ENCODE measurements at regions not wholly inside any gene's neighbourhood (a gene's known extent, or its start where the extent isn't known, plus 50 kb on each side); places are given as distances from the start of the nearest gene placed in this dataset.

GRCh38 chr7:152587366-152587765, 88.6 kb downstream of the XRCC2 start:
- peak; percentile 6 for DNase-seq
- no peak overlapping the region for H3K4me2 ChIP-seq (ENCODE audit: unreplicated experiment)
- TF ChIP-seq EZH2phosphoT487 (IDR thresholded peaks at IDR 0.05; ENCODE audit: insufficient read depth, low read depth) (no peak), EZH2 (IDR thresholded peaks at IDR 0.05; ENCODE audit: insufficient read depth, poor library complexity, severe bottlenecking) (no peak)
- H3K4me1 ChIP-seq (ENCODE audit: insufficient read depth) = peaks cover 10% of the 10 kb centered on the region
- no peaks in the 10 kb centered on the region for H3K36me3 ChIP-seq (ENCODE audit: low read depth)
- H3K79me2 ChIP-seq (ENCODE audit: insufficient read depth) = no peaks in the 10 kb centered on the region
- H3K27ac ChIP-seq = no peak overlapping the region
- H2AFZ ChIP-seq = no peak overlapping the region
- no peaks in the 10 kb centered on the region for H3K9me3 ChIP-seq (ENCODE audit: low read depth)
- H4K20me1 ChIP-seq (ENCODE audit: insufficient read depth) = no peaks in the 10 kb centered on the region
- no peaks in the 10 kb centered on the region for H3K27me3 ChIP-seq (replicated peaks; ENCODE audit: insufficient read depth)
- H3F3A ChIP-seq (ENCODE audit: insufficient read depth) = peaks cover 8% of the 10 kb centered on the region; the same call in 1 of the 2 replicates
- in situ Hi-C loops (cut with MboI) = no loop called here
- no peak overlapping the region for H3K4me3 ChIP-seq
- 80 to 89% methylated on average over 1 of the region's 1 CpG for WGBS, 2 experiments (ENCODE audit: low coverage in 1 of 2, low lambda C conversion rate in 2 of 2, missing lambda C conversion rate in 2 of 2)
- H3K9ac ChIP-seq = no peak overlapping the region
- no peaks in the 10 kb centered on the region for H3K9me2 ChIP-seq (ENCODE audit: insufficient read depth)

- H2AFZ ChIP-seq = no peak overlapping the region
- DNase-seq = no peak
- H3K9me2 ChIP-seq (ENCODE audit: insufficient read depth) = no peaks in the 10 kb centered on the region
- H3K4me2 ChIP-seq (ENCODE audit: unreplicated experiment) = no peak overlapping the region
- H4K20me1 ChIP-seq (ENCODE audit: insufficient read depth) = no peaks in the 10 kb centered on the region
- TF ChIP-seq EZH2 (IDR thresholded peaks at IDR 0.05; ENCODE audit: insufficient read depth, poor library complexity, severe bottlenecking) (no peak), EZH2phosphoT487 (IDR thresholded peaks at IDR 0.05; ENCODE audit: insufficient read depth, low read depth) (no peak)
- no peak overlapping the region for H3K27ac ChIP-seq
- no peak overlapping the region for H3K4me3 ChIP-seq
- H3K9ac ChIP-seq = no peak overlapping the region
- peaks cover 7% of the 10 kb centered on the region for H3K4me1 ChIP-seq (ENCODE audit: insufficient read depth)
- in situ Hi-C loops (cut with MboI) = no loop called here
- no peaks in the 10 kb centered on the region for H3K36me3 ChIP-seq (ENCODE audit: low read depth)
- no peaks in the 10 kb centered on the region for H3K9me3 ChIP-seq (ENCODE audit: low read depth)
- H3F3A ChIP-seq (ENCODE audit: insufficient read depth) = peaks cover 8% of the 10 kb centered on the region; the same call in 1 of the 2 replicates
- 84 to 86% methylated on average over 3 of the region's 3 CpGs for WGBS, 2 experiments (ENCODE audit: low coverage in 1 of 2, low lambda C conversion rate in 2 of 2, missing lambda C conversion rate in 2 of 2)
- no peaks in the 10 kb centered on the region for H3K27me3 ChIP-seq (replicated peaks; ENCODE audit: insufficient read depth)
- H3K79me2 ChIP-seq (ENCODE audit: insufficient read depth) = no peaks in the 10 kb centered on the region
These were observed 92.9 kb downstream of the XRCC2 start for GRCh38 chr7:152583006-152583405.

- TF ChIP-seq EZH2phosphoT487 (IDR thresholded peaks at IDR 0.05; ENCODE audit: insufficient read depth, low read depth) (no peak), EZH2 (IDR thresholded peaks at IDR 0.05; ENCODE audit: insufficient read depth, poor library complexity, severe bottlenecking) (no peak)
- Histone ChIP-seq H3K79me2 (ENCODE audit: insufficient read depth) (no peaks in the 10 kb centered on the region), H3K9me2 (ENCODE audit: insufficient read depth) (no peaks in the 10 kb centered on the region), H3K4me1 (ENCODE audit: insufficient read depth) (no peaks in the 10 kb centered on the region), H3K27me3 (replicated peaks; ENCODE audit: insufficient read depth) (no peaks in the 10 kb centered on the region), H3F3A (ENCODE audit: insufficient read depth) (no peaks in the 10 kb centered on the region), H4K20me1 (ENCODE audit: insufficient read depth) (no peaks in the 10 kb centered on the region), H3K27ac (no peak overlapping the region), H3K4me3 (no peak overlapping the region), H3K36me3 (ENCODE audit: low read depth) (no peaks in the 10 kb centered on the region), H3K9ac (no peak overlapping the region), H2AFZ (no peak overlapping the region), H3K4me2 (ENCODE audit: unreplicated experiment) (no peak overlapping the region), H3K9me3 (ENCODE audit: low read depth) (no peaks in the 10 kb centered on the region)
- 8 to 10% methylated on average over 10 of the region's 10 CpGs for WGBS, 2 experiments (ENCODE audit: low coverage in 1 of 2, low lambda C conversion rate in 2 of 2, missing lambda C conversion rate in 2 of 2)
- in situ Hi-C loops (cut with MboI) = no loop called here
- peak; percentile 13 for DNase-seq
These were observed 96.9 kb downstream of the XRCC2 start for GRCh38 chr7:152579070-152579469.

GRCh38 chr7:152577339-152577738, 98.6 kb downstream of the XRCC2 start:
- TF ChIP-seq EZH2 (IDR thresholded peaks at IDR 0.05; ENCODE audit: insufficient read depth, poor library complexity, severe bottlenecking) (no peak), EZH2phosphoT487 (IDR thresholded peaks at IDR 0.05; ENCODE audit: insufficient read depth, low read depth) (no peak)
- Histone ChIP-seq H3K4me1 (ENCODE audit: insufficient read depth) (no peaks in the 10 kb centered on the region), H3K79me2 (ENCODE audit: insufficient read depth) (no peaks in the 10 kb centered on the region), H3K9ac (no peak overlapping the region), H3K27me3 (replicated peaks; ENCODE audit: insufficient read depth) (no peaks in the 10 kb centered on the region; the same call in 1 of the 2 replicates), H3F3A (ENCODE audit: insufficient read depth) (no peaks in the 10 kb centered on the region), H3K9me2 (ENCODE audit: insufficient read depth) (no peaks in the 10 kb centered on the region), H3K4me2 (ENCODE audit: unreplicated experiment) (no peak overlapping the region), H2AFZ (no peak overlapping the region), H3K27ac (no peak overlapping the region), H3K4me3 (no peak overlapping the region), H3K9me3 (ENCODE audit: low read depth) (no peaks in the 10 kb centered on the region), H3K36me3 (ENCODE audit: low read depth) (no peaks in the 10 kb centered on the region), H4K20me1 (ENCODE audit: insufficient read depth) (no peaks in the 10 kb centered on the region)
- no peak for DNase-seq
- 50 to 67% methylated on average over 1 of the region's 1 CpG for WGBS, 2 experiments (ENCODE audit: low coverage in 1 of 2, low lambda C conversion rate in 2 of 2, missing lambda C conversion rate in 2 of 2)
- in situ Hi-C loops (cut with MboI) = no loop called here
